Natural killer cell (primary cell): ENCODE measurements at regions not wholly inside any gene's neighbourhood (a gene's known extent, or its start where the extent isn't known, plus 50 kb on each side); places are given as distances from the start of the nearest gene placed in this dataset.
"Not testable (repeated sequence)": the region's sequence is repeated elsewhere in the genome, so short reads cannot be mapped to it uniquely, and the experiment has no call there.

Experiments
- ATAC-seq, 3 donors: fragments of 150-1000 bp in 2 of 3; fragments of 200-7000 bp in 1 of 3; cut with Tn5 transposase; 1 replicate in 1 of 3; 2 replicates in 2 of 3; pipeline ENCODE4 v1.10.0; 2021; ENCODE audit warnings: mild to moderate bottlenecking in 2 of 3, moderate library complexity in 2 of 3
- DNase-seq, 2 donors: peaks; one replicate each; pipeline versions ENCODE4 v3.0.0 to v3.0.0-alpha.2; 2013 to 2021; ENCODE audit warnings: mixed read lengths in 1 of 2
- H3K27ac ChIP-seq: one replicate; pipeline ENCODE4 v1.5.1; 2013; ENCODE audit warnings: mild to moderate bottlenecking, low read length
- H3K27me3 ChIP-seq: one replicate; pipeline ENCODE4 v1.6.1; 2013; ENCODE audit warnings: low read length; ENCODE audit not compliant: control insufficient read depth, insufficient read depth
- H3K36me3 ChIP-seq: one replicate; pipeline ENCODE4 v1.6.1; 2013; ENCODE audit warnings: low read length; ENCODE audit not compliant: control insufficient read depth, insufficient read depth
- H3K4me1 ChIP-seq: one replicate; pipeline ENCODE4 v1.6.1; 2013; ENCODE audit warnings: low read length; ENCODE audit not compliant: control insufficient read depth, insufficient read depth
- H3K4me3 ChIP-seq: one replicate; pipeline ENCODE4 v1.5.1; 2013; ENCODE audit warnings: low read length
- H3K9me3 ChIP-seq: one replicate; pipeline ENCODE4 v1.6.1; 2013; ENCODE audit warnings: low read length; ENCODE audit not compliant: control insufficient read depth, insufficient read depth
- H3K27ac Mint-ChIP-seq, 2 donors: one replicate each; pipeline ENCODE4 v1.8.0; 2022; ENCODE audit warnings: mild to moderate bottlenecking in 2 of 2, mixed read lengths in 2 of 2, moderate library complexity in 1 of 2
- H3K27me3 Mint-ChIP-seq, 2 donors: one replicate each; pipeline ENCODE4 v1.8.0; 2022; ENCODE audit warnings: low read depth in 2 of 2, mixed read lengths in 2 of 2
- H3K36me3 Mint-ChIP-seq: one replicate; pipeline ENCODE4 v1.8.0; 2022; ENCODE audit warnings: mixed read lengths
- H3K4me1 Mint-ChIP-seq, 2 donors: one replicate each; pipeline ENCODE4 v1.8.0; 2022; ENCODE audit warnings: mixed read lengths in 2 of 2
- H3K4me3 Mint-ChIP-seq: one replicate; pipeline ENCODE4 v1.8.0; 2022; ENCODE audit warnings: mild to moderate bottlenecking, moderate library complexity, mixed read lengths
- H3K9me3 Mint-ChIP-seq, 2 donors: one replicate each; pipeline ENCODE4 v1.8.0; 2022; ENCODE audit warnings: mixed read lengths in 2 of 2
- WGBS: methylation state at CpG from one replicate; pipeline ENCODE4 v1.1.7; 2013; ENCODE audit warnings: missing lambda C conversion rate; ENCODE audit not compliant: insufficient coverage; 5-methylcytosine and 5-hydroxymethylcytosine counted together
- intact Hi-C: fragments of 100-400 bp; cut with micrococcal nuclease; formaldehyde crosslinking; loops from one replicate; pipeline ENCODE4 v1.14.2; 2022
- TF ChIP-seq, protein P1 (sequence below): fragments of 200-600 bp; IDR thresholded peaks from one replicate; pipeline ENCODE4 v1.8.0; 2022; ENCODE audit warnings: antibody characterized with exemption

DNA sequence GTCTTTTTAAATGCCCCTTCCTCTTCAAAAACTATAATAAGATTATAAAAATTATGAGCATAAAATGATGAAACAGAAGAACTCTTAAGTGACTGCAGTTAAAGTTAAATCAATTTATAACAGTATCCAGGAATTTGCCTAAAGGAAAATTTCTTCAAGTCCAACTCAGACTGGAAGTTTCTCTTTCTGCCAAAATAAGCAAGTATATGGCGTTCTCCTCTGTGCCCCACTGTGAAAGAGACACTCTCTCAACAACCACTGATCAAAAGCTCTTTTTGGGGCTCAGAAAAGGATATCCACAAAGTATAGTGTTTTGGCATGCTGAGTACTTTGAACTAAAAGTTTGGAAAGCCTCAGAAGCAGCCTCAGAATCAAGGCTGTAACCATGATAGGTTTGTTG is 139.9 kb downstream of the SKIDA1 start:
- Mint-ChIP-seq H3K27me3 (peaks cover 8 to 19% of the 10 kb centered on the region in 2 donors), H3K27ac (no peak overlapping the region)

DNA sequence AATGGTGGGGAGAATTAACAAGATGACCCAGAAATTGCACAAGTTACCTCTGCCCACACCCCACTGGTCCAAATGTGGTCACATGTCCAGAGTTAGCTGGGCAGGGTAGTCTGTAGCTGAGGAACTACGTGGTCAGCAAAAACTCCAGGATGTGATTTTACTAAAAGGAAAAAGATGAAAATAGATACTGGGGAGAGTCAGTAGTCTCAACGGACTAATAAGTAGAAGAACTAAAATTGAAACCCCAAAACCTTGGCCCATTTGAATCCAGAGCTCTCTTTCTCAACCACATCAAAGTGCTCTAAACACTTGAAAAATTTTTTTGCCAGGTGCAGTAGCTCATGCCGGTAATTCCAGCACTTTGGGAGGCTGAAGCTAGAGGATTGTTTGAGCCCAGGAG is 146.3 kb downstream of the SKIDA1 start:
- WGBS: 50% methylated on average over 3 of the region's 3 CpGs
- H3K4me3 ChIP-seq: no peak overlapping the region
- H3K27ac Mint-ChIP-seq: no peak overlapping the region
- no peaks in the 10 kb centered on the region for H3K9me3 ChIP-seq
- no peaks in the 10 kb centered on the region for H3K36me3 Mint-ChIP-seq
- TF ChIP-seq, protein P1, sequence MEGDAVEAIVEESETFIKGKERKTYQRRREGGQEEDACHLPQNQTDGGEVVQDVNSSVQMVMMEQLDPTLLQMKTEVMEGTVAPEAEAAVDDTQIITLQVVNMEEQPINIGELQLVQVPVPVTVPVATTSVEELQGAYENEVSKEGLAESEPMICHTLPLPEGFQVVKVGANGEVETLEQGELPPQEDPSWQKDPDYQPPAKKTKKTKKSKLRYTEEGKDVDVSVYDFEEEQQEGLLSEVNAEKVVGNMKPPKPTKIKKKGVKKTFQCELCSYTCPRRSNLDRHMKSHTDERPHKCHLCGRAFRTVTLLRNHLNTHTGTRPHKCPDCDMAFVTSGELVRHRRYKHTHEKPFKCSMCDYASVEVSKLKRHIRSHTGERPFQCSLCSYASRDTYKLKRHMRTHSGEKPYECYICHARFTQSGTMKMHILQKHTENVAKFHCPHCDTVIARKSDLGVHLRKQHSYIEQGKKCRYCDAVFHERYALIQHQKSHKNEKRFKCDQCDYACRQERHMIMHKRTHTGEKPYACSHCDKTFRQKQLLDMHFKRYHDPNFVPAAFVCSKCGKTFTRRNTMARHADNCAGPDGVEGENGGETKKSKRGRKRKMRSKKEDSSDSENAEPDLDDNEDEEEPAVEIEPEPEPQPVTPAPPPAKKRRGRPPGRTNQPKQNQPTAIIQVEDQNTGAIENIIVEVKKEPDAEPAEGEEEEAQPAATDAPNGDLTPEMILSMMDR: no peak
- H3K4me3 Mint-ChIP-seq: no peak overlapping the region
- H3K36me3 ChIP-seq: no peaks in the 10 kb centered on the region
- H3K27ac ChIP-seq: no peak overlapping the region
- H3K9me3 Mint-ChIP-seq: no peaks in the 10 kb centered on the region
- ATAC-seq: no peak
- H3K4me1 Mint-ChIP-seq: no peaks in the 10 kb centered on the region
- DNase-seq: no peak
- intact Hi-C loops: no loop called here
- H3K27me3 Mint-ChIP-seq: peaks cover 0 to 4% of the 10 kb centered on the region in 2 donors
- no peaks in the 10 kb centered on the region for H3K27me3 ChIP-seq
- H3K4me1 ChIP-seq: no peaks in the 10 kb centered on the region

More for the DNA sequence above, 139.9 kb downstream of the SKIDA1 start:
- no peaks in the 10 kb centered on the region for H3K27me3 ChIP-seq
- H3K9me3 ChIP-seq: no peaks in the 10 kb centered on the region
- intact Hi-C loops: no loop called here
- no peaks in the 10 kb centered on the region for H3K4me1 ChIP-seq
- ATAC-seq: no peak
- H3K36me3 ChIP-seq: no peaks in the 10 kb centered on the region
- H3K27ac ChIP-seq: no peak overlapping the region
- DNase-seq: no peak
- H3K4me3 Mint-ChIP-seq: no peak overlapping the region
- H3K9me3 Mint-ChIP-seq: no peaks in the 10 kb centered on the region
- WGBS: 67% methylated on average over 1 of the region's 1 CpG
- TF ChIP-seq, protein P1: no peak
- no peak overlapping the region for H3K4me3 ChIP-seq
- no peaks in the 10 kb centered on the region for H3K36me3 Mint-ChIP-seq
- no peaks in the 10 kb centered on the region for H3K4me1 Mint-ChIP-seq

DNA sequence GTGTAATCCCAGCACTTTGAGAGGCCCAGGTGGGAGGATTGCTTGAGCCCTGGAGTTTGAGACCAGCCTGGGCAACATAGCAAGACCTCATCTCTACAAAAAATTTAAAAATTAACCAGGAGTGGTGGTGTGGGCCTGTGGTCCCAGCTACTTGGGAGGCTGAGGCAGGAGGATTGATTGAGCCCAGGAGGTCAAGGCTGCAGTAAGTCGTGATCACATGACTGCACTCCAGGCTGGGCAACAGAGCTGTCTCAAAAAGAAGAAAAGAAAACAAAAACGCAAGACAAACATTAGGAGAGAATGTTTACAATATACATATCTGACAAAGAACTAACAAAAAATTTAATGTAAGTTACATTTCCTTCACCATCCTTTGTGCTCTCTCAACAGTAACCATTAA is 150.2 kb downstream of the SKIDA1 start:
- H3K9me3 ChIP-seq, H3K27ac Mint-ChIP-seq, H3K36me3 ChIP-seq, H3K4me1 Mint-ChIP-seq, H3K27me3 ChIP-seq, H3K4me3 Mint-ChIP-seq, H3K36me3 Mint-ChIP-seq, H3K27me3 Mint-ChIP-seq, ATAC-seq, DNase-seq, H3K9me3 Mint-ChIP-seq, intact Hi-C loops, H3K4me3 ChIP-seq, H3K27ac ChIP-seq, H3K4me1 ChIP-seq: not testable (repeated sequence)
- 86% methylated on average over 1 of the region's 2 CpGs for WGBS

DNA sequence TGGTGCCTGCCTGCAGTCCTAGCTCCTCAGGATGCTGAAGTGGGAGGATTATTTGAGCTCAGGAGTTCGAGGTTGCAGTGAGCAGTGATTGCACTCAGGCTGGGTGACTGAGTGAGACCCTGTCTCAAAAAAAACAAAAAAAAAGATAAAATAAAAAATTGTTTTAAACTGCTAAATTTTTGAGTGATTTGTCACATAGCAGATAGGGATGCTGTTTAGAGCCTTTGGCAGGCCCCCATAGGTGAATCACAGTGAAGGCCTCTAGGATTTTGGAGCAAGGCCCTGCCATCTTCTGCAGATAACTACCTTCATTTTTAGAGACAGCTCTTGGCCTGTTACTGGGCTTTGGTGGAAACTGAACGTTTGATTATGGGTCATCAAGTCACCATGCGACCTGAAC is 151.6 kb downstream of the SKIDA1 start:
- H3K27me3 ChIP-seq, H3K9me3 ChIP-seq, H3K9me3 Mint-ChIP-seq, H3K27ac Mint-ChIP-seq, H3K4me3 Mint-ChIP-seq, H3K27me3 Mint-ChIP-seq, H3K27ac ChIP-seq, H3K4me1 ChIP-seq, H3K36me3 Mint-ChIP-seq, intact Hi-C loops, DNase-seq, ATAC-seq, H3K36me3 ChIP-seq, H3K4me3 ChIP-seq, H3K4me1 Mint-ChIP-seq: not testable (repeated sequence)
- 72% methylated on average over 3 of the region's 3 CpGs for WGBS
